Neural cell (in vitro differentiated cells): ENCODE measurements at regions not wholly inside any gene's neighbourhood (a gene's known extent, or its start where the extent isn't known, plus 50 kb on each side); places are given as distances from the start of the nearest gene placed in this dataset.

Source experiments
- H2AFZ ChIP-seq: fragments of 200-600, 300-800 bp; sonication (generic), shearing (Covaris generic); 2 replicates; pipeline ENCODE4 v1.6.0; 2014; ENCODE audit warnings: low read depth, mild to moderate bottlenecking, antibody characterized with exemption, low read length, moderate library complexity
- H3F3A ChIP-seq: fragments of 200-600 bp; shearing (Covaris generic); 2 replicates; pipeline ENCODE4 v1.6.1; 2016; ENCODE audit warnings: mild to moderate bottlenecking, moderate library complexity, mixed read lengths, antibody characterized with exemption, low read length; ENCODE audit not compliant: insufficient read depth, poor library complexity, severe bottlenecking
- H3K27ac ChIP-seq: fragments of 200-600, 300-800 bp; sonication (generic), shearing (Covaris generic); 2 replicates; pipeline ENCODE4 v1.5.1; 2014; ENCODE audit warnings: mild to moderate bottlenecking, low read length, moderate library complexity
- H3K27me3 ChIP-seq: fragments of 300-800, 200-600 bp; sonication (generic), shearing (Covaris generic); 2 replicates; pipeline ENCODE4 v1.6.0; 2014; ENCODE audit warnings: mild to moderate bottlenecking, low read depth, low read length, moderate library complexity; ENCODE audit not compliant: insufficient read depth
- H3K36me3 ChIP-seq: fragments of 300-800, 200-600 bp; sonication (generic), shearing (Covaris generic); 2 replicates; pipeline ENCODE4 v1.5.1; 2014; ENCODE audit warnings: mild to moderate bottlenecking, antibody characterized with exemption, low read length, moderate library complexity; ENCODE audit not compliant: insufficient read depth
- H3K4me2 ChIP-seq: fragments of 300-800, 200-600 bp; sonication (generic), shearing (Covaris generic); 2 replicates; pipeline ENCODE4 v1.6.0; 2014; ENCODE audit warnings: mild to moderate bottlenecking, low read length
- H3K4me3 ChIP-seq: fragments of 300-800, 200-600 bp; sonication (generic), shearing (Covaris generic); 2 replicates; pipeline ENCODE4 v1.5.1; 2014; ENCODE audit warnings: mild to moderate bottlenecking, low read length, moderate library complexity
- H3K79me2 ChIP-seq: fragments of 200-600 bp; shearing (Covaris generic); replicated peaks from 2 replicates; pipeline ENCODE4 v1.6.0; 2014; ENCODE audit warnings: mild to moderate bottlenecking, low read length, moderate library complexity; ENCODE audit not compliant: insufficient read depth
- H3K9ac ChIP-seq: fragments of 300-800, 200-600 bp; sonication (generic), shearing (Covaris generic); 2 replicates; pipeline ENCODE4 v1.6.1; 2016; ENCODE audit warnings: mild to moderate bottlenecking, low read length, mixed read lengths
- H3K9me2 ChIP-seq: fragments of 200-600 bp; shearing (Covaris generic); 2 replicates; pipeline ENCODE4 v1.6.1; 2016; ENCODE audit warnings: mild to moderate bottlenecking, low read length, mixed read lengths; ENCODE audit not compliant: insufficient read depth
- H3K9me3 ChIP-seq: fragments of 200-600, 300-800 bp; sonication (generic), shearing (Covaris generic); 2 replicates; pipeline ENCODE4 v1.6.1; 2016; ENCODE audit warnings: mild to moderate bottlenecking, mixed run types, low read length, moderate library complexity, mixed read lengths
- H4K20me1 ChIP-seq: fragments of 200-600 bp; shearing (Covaris generic); 2 replicates; pipeline ENCODE4 v1.6.1; 2016; ENCODE audit warnings: mild to moderate bottlenecking, mixed run types; ENCODE audit not compliant: insufficient read depth
- CTCF ChIP-seq: fragments of 450-650 bp; IDR thresholded peaks from 2 replicates; pipeline ENCODE4 v1.5.1; 2014; ENCODE audit warnings: antibody characterized with exemption, mild to moderate bottlenecking, moderate library complexity; ENCODE audit not compliant: poor library complexity, severe bottlenecking
- EP300 ChIP-seq: fragments of 450-650 bp; conservative IDR thresholded peaks from 2 replicates; pipeline ENCODE4 v1.6.1; 2014; ENCODE audit warnings: antibody characterized with exemption, mild to moderate bottlenecking, moderate library complexity; ENCODE audit not compliant: poor library complexity, severe bottlenecking
- EZH2 ChIP-seq: fragments of 200-600, 300-800 bp; shearing (Covaris generic), sonication (generic); IDR thresholded peaks from 2 replicates; pipeline ENCODE4 v1.6.1; 2014; ENCODE audit warnings: antibody characterized with exemption, low read length, borderline replicate concordance, mild to moderate bottlenecking; ENCODE audit not compliant: insufficient read depth, poor library complexity, severe bottlenecking
- MXI1 ChIP-seq: fragments of 450-650 bp; conservative IDR thresholded peaks from 2 replicates; pipeline ENCODE4 v1.6.1; 2014; ENCODE audit warnings: antibody characterized with exemption, mild to moderate bottlenecking; ENCODE audit not compliant: poor library complexity, severe bottlenecking
- POLR2AphosphoS5 ChIP-seq: IDR thresholded peaks from 2 replicates; pipeline ENCODE4 v1.6.1; 2012
- RAD21 ChIP-seq: fragments of 450-650 bp; conservative IDR thresholded peaks from 2 replicates; pipeline ENCODE4 v1.6.1; 2014; ENCODE audit warnings: antibody characterized with exemption, mild to moderate bottlenecking, moderate library complexity
- REST ChIP-seq: IDR thresholded peaks from 2 replicates; pipeline ENCODE4 v1.6.1; 2012; ENCODE audit warnings: borderline replicate concordance
- SMC3 ChIP-seq: fragments of 450-650 bp; conservative IDR thresholded peaks from 2 replicates; pipeline ENCODE4 v1.6.1; 2014; ENCODE audit warnings: antibody characterized with exemption, mild to moderate bottlenecking, moderate library complexity; ENCODE audit not compliant: poor library complexity
- TAF1 ChIP-seq: IDR thresholded peaks from 2 replicates; pipeline ENCODE4 v1.6.1; 2012; ENCODE audit warnings: low read depth

GRCh38 chr10:130654726-130655125 lies 518.5 kb downstream of the GLRX3 start:
- no peak overlapping the region for H3K4me2 ChIP-seq
- H3K36me3 ChIP-seq: no peaks in the 10 kb centered on the region
- H3K27ac ChIP-seq: no peak overlapping the region
- H3K79me2 ChIP-seq: no peaks in the 10 kb centered on the region
- TF ChIP-seq REST: no peak
- no peak for TF ChIP-seq POLR2AphosphoS5
- TF ChIP-seq CTCF: no peak
- no peak for TF ChIP-seq SMC3
- no peak for TF ChIP-seq RAD21
- no peak for TF ChIP-seq EP300
- no peak for TF ChIP-seq EZH2
- TF ChIP-seq TAF1: no peak
- TF ChIP-seq MXI1: no peak
- no peaks in the 10 kb centered on the region for H3K9me2 ChIP-seq
- H2AFZ ChIP-seq: no peak overlapping the region
- no peaks in the 10 kb centered on the region for H3F3A ChIP-seq
- H3K27me3 ChIP-seq: no peaks in the 10 kb centered on the region
- H3K9ac ChIP-seq: no peak overlapping the region
- no peaks in the 10 kb centered on the region for H3K9me3 ChIP-seq
- no peak overlapping the region for H3K4me3 ChIP-seq
- no peaks in the 10 kb centered on the region for H4K20me1 ChIP-seq

GRCh38 chr10:130655313-130656186 lies 519.4 kb downstream of the GLRX3 start:
- Histone ChIP-seq H3K4me3 (no peak overlapping the region), H3K4me2 (no peak overlapping the region), H3F3A (no peaks in the 10 kb centered on the region), H3K27ac (no peak overlapping the region), H3K9me2 (no peaks in the 10 kb centered on the region), H3K36me3 (no peaks in the 10 kb centered on the region), H2AFZ (no peak overlapping the region), H3K27me3 (no peaks in the 10 kb centered on the region), H3K9ac (no peak overlapping the region), H4K20me1 (no peaks in the 10 kb centered on the region), H3K9me3 (no peaks in the 10 kb centered on the region), H3K79me2 (no peaks in the 10 kb centered on the region)
- no peak for TF ChIP-seq CTCF
- no peak for TF ChIP-seq POLR2AphosphoS5
- TF ChIP-seq EZH2: no peak
- no peak for TF ChIP-seq MXI1
- TF ChIP-seq TAF1: no peak
- TF ChIP-seq RAD21: no peak
- no peak for TF ChIP-seq REST
- no peak for TF ChIP-seq SMC3
- TF ChIP-seq EP300: no peak
